HPDE6-E6E7 (cell line): ENCODE measurements at regions not wholly inside any gene's neighbourhood (a gene's known extent, or its start where the extent isn't known, plus 50 kb on each side); places are given as distances from the start of the nearest gene placed in this dataset.

Experiments used
- DNase-seq: peaks from one replicate; pipeline ENCODE4 v3.0.0; 2011; ENCODE audit warnings: missing footprints; ENCODE audit errors: extremely low spot score

DNA sequence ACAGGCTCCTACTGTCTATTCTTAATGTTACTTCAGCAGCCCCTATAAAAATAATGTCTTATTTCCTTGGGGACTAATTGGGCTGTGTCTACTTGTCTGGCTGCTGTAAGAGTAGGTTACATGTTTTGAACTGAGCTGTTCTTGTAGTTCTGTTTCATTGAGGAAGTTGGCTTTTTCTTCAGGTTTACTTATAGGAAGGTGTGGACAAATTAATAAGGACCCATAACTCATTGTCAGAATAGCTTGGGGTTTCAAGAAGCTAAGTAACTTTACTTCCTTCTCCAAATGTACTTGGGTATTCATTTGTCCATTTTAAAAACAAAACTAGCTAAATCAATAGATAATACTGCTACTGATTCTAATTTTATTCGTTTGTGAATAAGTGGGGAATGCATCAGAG lies 487.2 kb downstream of the FAT4 start:
- DNase-seq = no peak

- DNase-seq = no peak
Measured at GRCh38 chr4:125808022-125808421, 493.3 kb downstream of the FAT4 start.

DNA sequence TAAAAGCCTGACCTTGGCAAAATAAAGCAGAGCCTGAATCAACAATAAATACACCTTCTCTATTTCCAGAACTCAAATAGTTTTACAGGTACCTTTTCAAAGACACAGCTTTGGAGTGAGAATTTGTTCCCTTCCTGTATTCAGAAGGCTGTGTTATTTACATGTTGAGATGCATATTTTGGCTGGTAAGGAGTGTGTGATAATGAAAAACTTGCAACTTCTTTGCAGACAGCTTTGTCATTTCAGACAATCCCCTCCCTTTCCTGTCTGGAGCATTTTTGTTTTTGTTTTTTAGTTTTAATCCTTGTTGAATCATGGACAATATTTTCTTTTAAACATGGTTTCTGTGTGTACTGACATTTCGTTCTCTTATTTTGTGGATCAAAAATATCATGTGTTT lies 493.8 kb downstream of the FAT4 start:
- no peak for DNase-seq

DNA sequence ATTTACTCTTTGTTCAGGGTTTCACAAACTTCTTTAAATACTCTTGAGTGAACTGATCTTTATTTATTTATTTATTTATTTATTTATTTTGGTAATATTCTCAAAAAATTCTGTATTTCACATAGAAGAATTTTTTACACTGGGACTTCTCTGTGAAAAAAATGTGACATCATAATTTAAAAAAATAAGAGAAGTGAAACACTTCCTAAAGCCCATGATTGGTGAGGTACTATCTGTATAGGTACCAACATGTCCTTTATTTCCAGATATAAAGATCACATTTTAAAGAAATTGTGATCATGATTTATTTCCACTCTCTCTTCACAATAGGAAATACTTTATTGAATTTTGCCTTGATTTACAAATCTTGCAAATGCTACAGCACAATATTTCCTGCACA lies 497.1 kb downstream of the FAT4 start:
- no peak for DNase-seq

GRCh38 chr4:125826801-125827695 lies 512.3 kb downstream of the FAT4 start:
- DNase-seq = no peak

DNA sequence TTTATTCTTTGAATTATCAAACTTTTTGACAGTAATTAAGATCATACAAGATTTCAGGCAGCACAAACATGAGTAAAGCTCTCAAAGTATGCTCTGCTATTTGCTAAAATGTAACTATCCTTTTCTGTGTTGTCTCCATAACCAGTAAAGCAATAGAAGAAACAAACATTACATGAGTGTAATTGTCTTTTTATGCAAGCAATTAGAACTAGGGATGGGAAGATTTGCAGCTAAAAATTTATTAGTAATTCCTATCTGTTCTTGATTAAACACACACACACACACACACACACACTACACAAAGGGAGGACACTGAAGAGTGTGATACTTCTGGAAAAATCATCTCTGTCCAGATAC lies 512.9 kb downstream of the FAT4 start:
- DNase-seq = no peak

GRCh38 chr4:125828346-125828745 lies 513.6 kb downstream of the FAT4 start:
- no peak for DNase-seq

DNA sequence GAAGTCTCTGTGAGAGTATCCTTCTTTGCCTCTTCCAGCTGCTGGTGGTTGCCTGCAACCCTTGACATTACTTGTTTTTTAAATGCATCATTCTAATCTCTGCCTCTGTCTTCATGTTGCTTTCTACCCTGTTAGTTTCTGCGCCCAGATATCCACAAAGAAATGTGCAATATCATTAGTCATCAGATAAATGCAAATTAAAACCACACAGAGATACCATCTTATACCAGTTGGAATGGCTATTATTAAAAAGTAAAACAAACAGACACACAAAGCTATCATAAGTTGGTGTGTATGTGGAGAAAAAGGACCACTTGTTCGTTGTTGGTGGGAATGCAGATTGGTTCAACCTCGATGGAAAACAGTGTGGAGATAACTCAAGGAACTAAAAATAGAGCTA lies 517.4 kb downstream of the FAT4 start:
- no peak for DNase-seq

DNA sequence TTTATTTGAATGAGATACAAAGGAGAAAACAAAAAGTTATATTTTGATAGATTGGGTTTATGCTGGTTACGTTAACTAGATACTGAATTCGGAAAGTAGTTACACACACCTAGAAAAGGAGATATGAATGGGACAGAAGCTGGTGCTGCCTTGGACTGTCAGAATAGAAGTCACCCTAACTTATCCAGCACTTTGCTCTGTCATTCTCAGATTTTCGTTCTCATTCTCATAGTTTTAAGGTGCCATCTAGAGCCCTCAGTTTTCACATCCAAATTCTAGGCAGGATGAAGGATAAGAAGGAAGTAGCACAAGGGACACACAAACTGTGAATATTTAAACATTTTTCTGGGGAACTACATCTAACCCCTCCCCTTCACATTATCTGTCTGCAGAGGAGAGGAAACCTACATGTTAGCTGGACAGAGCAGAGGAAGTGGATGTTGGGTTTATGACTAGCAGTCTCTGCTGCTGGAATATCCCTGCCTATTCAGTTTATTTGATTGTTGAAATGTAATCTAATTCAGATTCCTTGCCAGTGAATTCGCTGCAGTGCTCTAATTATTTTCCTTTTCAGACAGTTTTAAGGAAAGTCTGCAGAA lies 521.9 kb downstream of the FAT4 start:
- no peak for DNase-seq

- DNase-seq = no peak
Measured at GRCh38 chr4:125837493-125838201, 522.9 kb downstream of the FAT4 start.

DNA sequence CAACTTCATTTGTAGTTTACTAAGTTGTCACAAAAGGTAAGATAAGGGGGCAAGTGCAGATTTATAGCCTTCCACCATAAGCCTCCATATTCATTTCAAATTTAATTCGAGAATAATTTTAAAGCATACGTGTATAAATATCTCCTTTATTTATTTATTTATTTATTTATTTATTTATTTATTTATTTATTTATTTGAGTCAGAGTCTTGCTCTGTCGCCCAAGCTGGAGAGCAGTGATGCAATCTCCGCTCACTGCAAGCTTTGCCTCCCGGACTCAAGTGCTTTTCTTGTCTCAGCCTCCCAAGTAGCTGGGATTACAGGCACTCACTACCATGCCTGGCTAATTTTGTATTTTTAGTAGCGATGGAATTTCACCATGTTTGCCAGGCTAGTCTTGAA lies 523.4 kb downstream of the FAT4 start:
- no peak for DNase-seq

DNA sequence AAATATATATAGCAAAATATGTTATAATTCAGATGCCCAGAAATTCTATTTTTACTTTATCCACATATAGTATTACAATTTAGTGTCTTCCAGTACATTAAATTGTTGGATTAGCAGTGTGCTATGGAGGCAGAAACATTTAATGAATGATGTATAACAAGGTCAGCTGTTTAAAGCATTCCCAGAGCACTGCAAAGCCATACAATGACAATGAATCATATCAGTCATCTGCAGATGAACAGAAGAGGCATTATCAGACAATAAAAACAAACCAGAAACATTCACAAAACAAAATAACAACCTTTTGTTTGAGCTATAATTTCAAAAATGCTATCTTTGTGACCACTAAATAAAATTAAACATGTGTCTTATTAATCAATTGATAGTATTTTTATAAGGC lies 524.2 kb downstream of the FAT4 start:
- DNase-seq = no peak

DNA sequence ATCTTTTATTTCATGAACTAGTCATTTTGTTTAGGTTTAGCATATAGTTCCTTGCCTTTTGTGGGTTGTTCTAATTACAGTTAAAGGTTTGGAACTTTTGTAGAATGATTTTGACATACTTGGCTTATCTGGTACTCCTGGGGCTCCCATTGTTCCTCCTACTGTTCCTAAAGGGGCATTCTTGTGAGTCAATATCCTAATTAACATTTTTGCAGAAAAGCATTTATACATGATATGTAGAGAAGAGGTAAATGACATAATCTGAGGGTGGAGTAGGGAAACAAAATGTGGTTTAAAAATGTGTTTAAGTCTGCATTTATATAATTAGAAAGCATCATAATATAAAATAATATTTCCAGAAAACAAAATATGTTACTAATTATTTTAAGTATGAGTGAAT lies 529.2 kb downstream of the FAT4 start:
- no peak for DNase-seq

GRCh38 chr4:125847518-125847917 lies 532.8 kb downstream of the FAT4 start:
- no peak for DNase-seq

GRCh38 chr4:125849869-125850268 lies 535.1 kb downstream of the FAT4 start:
- no peak for DNase-seq

DNA sequence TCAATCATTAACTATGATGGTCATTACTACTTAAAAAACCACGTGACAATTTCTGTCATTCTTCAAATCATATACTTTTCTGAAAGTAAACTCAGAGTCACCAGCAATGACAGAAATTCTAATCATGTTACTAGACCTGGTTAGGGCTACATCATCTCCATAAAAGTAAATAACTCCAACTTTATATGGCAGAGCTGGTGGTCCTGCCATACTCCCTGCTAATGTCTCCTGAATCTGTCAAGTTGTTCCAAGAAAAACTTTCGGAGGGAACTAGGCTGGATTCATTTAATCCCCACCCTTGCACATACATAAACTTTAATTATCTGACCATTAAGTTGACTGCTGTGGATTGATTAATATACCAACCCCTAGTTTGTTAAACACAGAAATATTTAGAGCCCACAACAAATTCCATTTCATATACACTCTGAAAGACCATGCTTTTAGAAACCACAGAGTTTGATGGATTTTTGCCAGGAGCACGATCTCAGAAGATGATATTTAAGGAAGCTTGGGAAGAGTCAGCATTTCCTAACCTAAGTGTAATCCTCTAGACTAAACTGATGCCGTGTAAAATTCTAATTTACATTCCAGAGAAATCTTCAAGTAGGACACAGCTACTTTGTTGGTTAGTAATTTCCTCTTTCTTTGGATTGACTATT lies 577.0 kb downstream of the FAT4 start:
- DNase-seq = no peak

GRCh38 chr4:125904802-125905201 lies 590.0 kb downstream of the FAT4 start:
- DNase-seq = no peak

DNA sequence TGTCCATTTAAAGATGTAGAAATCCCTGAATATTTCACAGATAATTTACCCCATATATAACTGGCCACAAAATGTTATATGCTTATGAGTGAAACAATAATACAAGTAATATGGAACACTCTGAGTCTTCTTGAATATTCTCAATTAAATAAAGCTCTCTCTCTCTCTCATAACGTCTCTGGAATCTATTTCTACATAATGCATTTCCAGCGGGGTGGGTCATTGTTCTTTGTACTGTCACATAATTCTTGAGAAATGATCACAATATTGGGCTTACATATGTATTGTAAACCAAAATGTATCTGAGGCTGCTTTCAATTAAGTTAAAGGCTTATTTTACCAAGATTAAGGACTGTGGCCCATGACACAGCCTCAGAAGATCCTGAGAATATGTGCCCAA lies 596.3 kb downstream of the FAT4 start:
- DNase-seq = no peak

DNA sequence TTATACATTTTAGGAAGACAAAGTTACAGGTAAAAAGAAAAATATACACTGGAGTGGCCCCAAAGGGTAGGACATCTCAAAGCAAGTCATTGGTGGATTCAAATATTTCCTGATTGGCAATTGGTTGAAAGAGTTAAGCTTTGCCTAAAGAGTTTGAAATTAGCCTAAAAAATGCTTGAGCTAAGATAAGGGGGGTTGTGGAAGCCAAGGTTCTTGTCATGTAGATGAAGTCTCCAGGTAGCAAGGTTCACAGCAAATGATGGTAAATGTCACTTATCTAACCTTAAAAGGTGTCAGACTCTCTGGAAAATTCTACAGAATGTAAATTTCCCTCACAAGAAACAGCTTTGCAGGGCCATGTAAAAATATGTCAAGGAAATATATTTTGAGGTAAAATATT lies 596.7 kb downstream of the FAT4 start:
- no peak for DNase-seq

DNA sequence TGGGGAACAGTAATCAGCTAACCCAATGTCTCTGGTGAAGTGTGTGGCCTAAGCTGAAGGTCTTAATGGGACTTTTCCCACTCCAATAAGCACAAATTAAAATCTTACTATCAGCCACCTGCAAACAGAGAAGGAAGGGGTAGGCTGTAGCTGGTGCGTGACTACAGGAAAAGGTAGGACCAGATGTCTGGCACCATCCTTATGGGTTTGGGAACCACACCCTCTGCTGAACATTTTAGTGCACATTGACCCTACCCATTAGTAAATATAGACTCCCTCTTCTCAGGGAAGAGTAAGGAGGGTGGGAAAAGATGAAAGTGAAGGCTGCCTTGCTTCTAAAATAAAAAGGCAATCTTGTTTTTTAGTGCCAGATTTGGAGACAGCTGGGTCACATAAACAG lies 602.8 kb downstream of the FAT4 start:
- no peak for DNase-seq

DNA sequence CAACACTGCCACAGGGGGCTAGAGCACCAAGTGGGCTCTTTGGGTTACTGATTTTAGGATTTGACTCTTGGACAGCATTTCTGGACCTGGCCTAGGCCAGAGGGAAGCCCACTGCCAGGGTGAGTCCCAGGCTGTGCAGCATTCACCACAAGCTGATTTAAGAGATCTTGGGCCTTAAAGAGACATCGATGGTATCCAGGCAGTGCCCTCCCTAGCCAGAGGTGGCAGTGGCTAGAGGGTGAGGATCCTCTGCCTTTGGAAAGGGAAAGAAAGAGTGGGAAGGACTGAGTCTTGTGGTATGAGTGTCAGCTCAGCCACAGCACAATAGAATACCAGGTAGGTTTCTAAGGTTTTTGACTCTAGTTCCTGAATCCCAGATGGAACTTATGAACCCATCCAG lies 613.9 kb downstream of the FAT4 start:
- no peak for DNase-seq

GRCh38 chr4:125938541-125938940 lies 623.8 kb downstream of the FAT4 start:
- DNase-seq = no peak
